Dendritic cell treated with granulocyte-macrophage colony-stimulating factor and Interleukin-4, amounts not matched to agents 40 ng/mL and 50 ng/mL, for 4 days (primary cell): ENCODE measurements at regions not wholly inside any gene's neighbourhood (a gene's known extent, or its start where the extent isn't known, plus 50 kb on each side); places are given as distances from the start of the nearest gene placed in this dataset.

Experiments
- H3K27ac Mint-ChIP-seq: one replicate; pipeline ENCODE4 v1.8.0; 2022; ENCODE audit warnings: mild to moderate bottlenecking, mixed read lengths
- H3K27me3 Mint-ChIP-seq: one replicate; pipeline ENCODE4 v1.8.0; 2022; ENCODE audit warnings: mild to moderate bottlenecking, mixed read lengths
- H3K36me3 Mint-ChIP-seq: one replicate; pipeline ENCODE4 v1.8.0; 2022; ENCODE audit warnings: low read depth, mixed read lengths
- H3K4me1 Mint-ChIP-seq: one replicate; pipeline ENCODE4 v1.8.0; 2022; ENCODE audit warnings: low read depth, mixed read lengths
- H3K4me3 Mint-ChIP-seq: one replicate; pipeline ENCODE4 v1.8.0; 2022; ENCODE audit warnings: mild to moderate bottlenecking, moderate library complexity, mixed read lengths
- H3K9me3 Mint-ChIP-seq: one replicate; pipeline ENCODE4 v1.8.0; 2022; ENCODE audit warnings: mixed read lengths
- intact Hi-C: fragments of 100-400 bp; cut with micrococcal nuclease; formaldehyde crosslinking; loops from one replicate; pipeline ENCODE4 v1.15.0; 2022

DNA sequence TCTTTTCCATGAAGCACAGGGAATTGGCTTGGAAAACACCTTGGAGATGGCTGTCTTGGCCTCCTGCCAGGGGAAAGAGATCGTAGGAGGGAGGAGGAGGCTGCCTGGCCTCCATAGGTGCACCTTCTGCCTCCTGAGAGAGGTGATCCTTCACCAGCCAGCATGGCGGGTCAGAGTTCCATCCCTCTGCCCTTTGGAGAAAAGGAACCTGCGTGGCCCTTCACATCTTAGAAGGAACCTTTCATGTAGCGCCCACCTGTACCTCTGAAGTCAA lies 58.2 kb upstream of the DRD2 start:
- H3K4me3 Mint-ChIP-seq, result no peak overlapping the region
- H3K36me3 Mint-ChIP-seq, result no peaks in the 10 kb centered on the region
- no peaks in the 10 kb centered on the region for H3K9me3 Mint-ChIP-seq
- no peaks in the 10 kb centered on the region for H3K4me1 Mint-ChIP-seq
- intact Hi-C loops, result loop anchor here (5.0 kb wide), 1 partner anchor 956 kb away; no protein-coding TSS in a partner anchor
- H3K27me3 Mint-ChIP-seq, result peaks cover 9% of the 10 kb centered on the region
- no peak overlapping the region for H3K27ac Mint-ChIP-seq

- Mint-ChIP-seq H3K36me3 (no peaks in the 10 kb centered on the region), H3K4me3 (no peak overlapping the region), H3K9me3 (no peaks in the 10 kb centered on the region), H3K27me3 (peaks cover 9% of the 10 kb centered on the region), H3K4me1 (no peaks in the 10 kb centered on the region), H3K27ac (no peak overlapping the region)
- intact Hi-C loops, result loop anchor here (1.0 to 5.0 kb wide), 2 partner anchors 228 to 956 kb away; no protein-coding TSS in a partner anchor
Observed at GRCh38 chr11:113532697-113533424, 57.7 kb upstream of the DRD2 start.

DNA sequence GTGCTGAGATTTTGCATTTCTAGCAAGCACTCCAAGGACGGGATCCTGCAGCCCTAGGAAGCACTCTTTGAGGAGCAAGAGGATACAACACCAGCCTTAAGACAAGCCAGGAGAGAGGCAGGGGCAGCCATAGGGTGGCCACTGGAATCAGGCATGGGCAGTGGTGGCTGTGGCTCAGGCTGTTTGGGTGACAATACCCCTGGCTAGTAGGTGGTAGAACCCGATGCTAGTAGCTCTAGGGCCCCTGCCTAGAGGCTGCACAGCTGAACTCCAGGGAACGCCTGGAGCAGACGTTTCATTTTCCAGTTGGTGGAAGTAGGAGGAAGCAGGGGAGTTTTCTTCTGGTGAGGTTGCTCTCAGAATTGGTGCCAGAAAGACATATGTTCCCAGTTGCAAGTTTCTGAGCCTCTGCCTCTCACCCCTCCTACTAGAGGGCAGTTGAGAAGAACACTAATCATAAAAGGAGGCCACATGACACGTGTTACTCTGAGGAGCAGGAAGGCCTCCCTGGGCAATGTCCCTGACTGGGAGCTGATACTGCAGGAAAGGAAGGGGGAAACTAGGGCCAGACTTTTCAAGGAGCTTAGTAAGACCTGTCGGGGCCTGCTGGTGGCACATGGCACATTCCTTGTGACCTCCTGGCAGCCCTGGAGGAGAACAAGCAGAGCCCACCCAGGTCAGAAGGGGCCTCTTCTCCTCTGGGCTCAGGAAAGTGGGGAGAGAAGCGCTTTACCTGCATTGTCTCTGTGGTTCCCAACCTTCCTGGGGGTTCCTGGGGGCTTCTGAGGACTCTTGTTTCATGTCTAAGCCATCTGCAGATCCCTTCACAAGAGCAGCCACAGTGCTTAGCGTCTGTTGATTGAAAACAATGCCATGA lies 56.6 kb upstream of the DRD2 start:
- Mint-ChIP-seq H3K27ac (no peak overlapping the region), H3K4me3 (no peak overlapping the region), H3K36me3 (no peaks in the 10 kb centered on the region), H3K27me3 (peaks cover 9% of the 10 kb centered on the region), H3K9me3 (no peaks in the 10 kb centered on the region), H3K4me1 (no peaks in the 10 kb centered on the region)
- intact Hi-C loops, result loop anchor here (1.0 to 5.0 kb wide), 2 partner anchors 227 to 955 kb away; no protein-coding TSS in a partner anchor

DNA sequence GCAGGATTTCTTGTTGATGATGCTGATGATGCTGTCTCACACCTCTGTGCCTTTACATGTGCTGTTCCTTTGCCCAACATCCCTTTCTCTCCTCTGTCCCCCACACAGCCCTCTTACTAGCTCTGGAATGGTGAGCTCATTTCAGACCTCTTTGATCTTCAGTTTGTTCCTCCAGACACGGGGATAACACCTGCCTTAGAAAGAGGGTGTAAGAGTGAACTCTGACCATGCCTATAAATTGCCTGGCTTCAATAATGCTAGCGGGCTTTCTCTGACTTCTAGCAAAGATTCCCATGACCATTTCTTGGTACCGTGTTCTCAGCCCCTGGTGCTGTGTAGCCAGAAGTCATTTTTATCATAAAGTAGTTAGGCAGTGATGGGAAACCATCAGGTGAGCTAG lies 55.9 kb upstream of the DRD2 start:
- intact Hi-C loops, result loop anchor here (5.0 kb wide), 1 partner anchor 954 kb away; no protein-coding TSS in a partner anchor
- Mint-ChIP-seq H3K36me3 (no peaks in the 10 kb centered on the region), H3K4me3 (no peak overlapping the region), H3K4me1 (no peaks in the 10 kb centered on the region), H3K27me3 (peaks cover 9% of the 10 kb centered on the region), H3K9me3 (no peaks in the 10 kb centered on the region), H3K27ac (no peak overlapping the region)

DNA sequence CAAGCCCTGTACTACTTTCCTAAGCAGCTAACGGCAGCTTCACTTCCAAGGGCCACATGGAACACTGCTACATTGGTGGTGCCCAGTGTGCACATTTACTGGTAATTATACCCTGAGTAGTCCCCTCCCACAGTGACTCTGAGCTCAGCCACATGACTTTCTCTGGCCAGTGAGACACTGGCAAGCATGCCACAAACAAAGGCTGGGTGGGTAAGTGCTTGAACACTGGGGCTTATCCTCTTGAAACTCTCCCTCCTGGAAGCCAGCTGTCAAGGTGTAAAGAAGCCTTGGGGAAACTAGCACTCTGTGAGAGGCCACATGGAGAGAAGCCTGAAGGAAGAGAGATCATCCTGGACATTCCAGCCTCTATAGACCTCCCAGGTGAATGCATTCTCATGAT lies 54.4 kb upstream of the DRD2 start:
- Mint-ChIP-seq H3K27me3 (peaks cover 11% of the 10 kb centered on the region), H3K36me3 (no peaks in the 10 kb centered on the region), H3K27ac (no peak overlapping the region), H3K4me3 (no peak overlapping the region), H3K4me1 (no peaks in the 10 kb centered on the region), H3K9me3 (no peaks in the 10 kb centered on the region)
- intact Hi-C loops, result loop anchor here (5.0 kb wide), 1 partner anchor 952 kb away; no protein-coding TSS in a partner anchor

DNA sequence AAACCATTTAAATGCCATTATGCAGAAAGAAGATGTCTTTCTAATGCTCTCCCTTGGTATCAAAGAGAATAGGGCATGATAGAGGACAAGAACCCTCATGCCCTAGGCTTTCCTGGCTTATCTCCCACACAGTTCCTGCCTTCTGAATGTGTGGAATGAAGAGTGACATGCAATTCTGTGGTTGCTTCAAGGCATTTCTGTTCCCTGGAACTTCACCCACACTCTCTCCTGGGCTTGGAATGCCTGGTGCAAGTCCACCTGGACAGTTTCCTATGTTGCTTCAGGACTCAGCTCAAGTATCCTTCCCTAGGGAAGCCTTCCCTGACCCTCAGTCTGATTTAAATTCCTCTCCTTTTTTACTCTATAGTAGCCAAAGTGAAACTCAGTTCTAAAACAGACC lies 53.8 kb upstream of the DRD2 start:
- Mint-ChIP-seq H3K27ac (no peak overlapping the region), H3K27me3 (peaks cover 11% of the 10 kb centered on the region), H3K36me3 (no peaks in the 10 kb centered on the region), H3K4me1 (no peaks in the 10 kb centered on the region), H3K9me3 (no peaks in the 10 kb centered on the region), H3K4me3 (no peak overlapping the region)
- intact Hi-C loops, result no loop called here

GRCh38 chr11:113526521-113526920 lies 51.3 kb upstream of the DRD2 start:
- Mint-ChIP-seq H3K36me3 (no peaks in the 10 kb centered on the region), H3K4me3 (no peak overlapping the region), H3K4me1 (no peaks in the 10 kb centered on the region), H3K9me3 (no peaks in the 10 kb centered on the region), H3K27ac (no peak overlapping the region), H3K27me3 (peaks cover 6% of the 10 kb centered on the region)
- intact Hi-C loops, result no loop called here
